HL-60/S4 treated with phorbol 12-myristate 13-acetate at 8.2 ng/mL for 4 days and 3 days (cell line): ENCODE measurements at regions not wholly inside any gene's neighbourhood (a gene's known extent, or its start where the extent isn't known, plus 50 kb on each side); places are given as distances from the start of the nearest gene placed in this dataset.

Experiments
- in situ Hi-C: fragments of 300-500 bp; cut with MboI; formaldehyde crosslinking; loops from 2 replicates; pipeline ENCODE4 v1.15.0; 2022; ENCODE audit warnings: low sequenced_read_pairs

DNA sequence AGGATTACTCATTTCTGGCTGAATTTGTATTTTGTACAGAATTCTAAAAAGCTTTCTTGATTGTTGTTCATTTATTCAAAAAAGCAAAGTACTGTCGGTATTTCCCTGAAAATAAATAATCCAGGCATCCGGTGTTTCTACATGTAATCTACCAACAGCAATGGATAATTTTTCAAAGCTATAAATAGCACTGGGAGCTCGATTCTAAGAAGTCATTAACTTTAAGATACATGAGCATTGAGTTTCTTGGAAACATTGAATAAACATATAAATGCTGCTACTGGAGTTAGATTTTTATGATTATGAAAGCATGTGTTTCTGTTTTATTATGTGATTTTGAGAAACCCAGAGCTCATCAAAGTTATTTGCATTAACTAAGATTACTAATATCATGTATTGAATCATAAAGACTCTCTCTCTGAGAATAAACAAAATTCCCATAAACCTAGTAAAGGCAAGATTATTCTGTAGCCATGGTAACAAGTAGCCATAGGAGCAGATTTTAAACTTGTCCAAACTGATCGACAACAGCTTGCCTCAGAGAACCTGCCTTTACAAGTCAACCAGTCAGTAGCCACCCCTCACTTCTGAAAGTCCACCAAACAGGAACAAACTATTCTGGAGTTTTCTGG, 197.0 kb downstream of the DRD1 start:
- in situ Hi-C loops = no loop called here

GRCh38 chr5:175246242-175246888, 197.6 kb downstream of the DRD1 start:
- in situ Hi-C loops = no loop called here

- in situ Hi-C loops = no loop called here
Measured at GRCh38 chr5:175243441-175243840, 200.5 kb downstream of the DRD1 start.

DNA sequence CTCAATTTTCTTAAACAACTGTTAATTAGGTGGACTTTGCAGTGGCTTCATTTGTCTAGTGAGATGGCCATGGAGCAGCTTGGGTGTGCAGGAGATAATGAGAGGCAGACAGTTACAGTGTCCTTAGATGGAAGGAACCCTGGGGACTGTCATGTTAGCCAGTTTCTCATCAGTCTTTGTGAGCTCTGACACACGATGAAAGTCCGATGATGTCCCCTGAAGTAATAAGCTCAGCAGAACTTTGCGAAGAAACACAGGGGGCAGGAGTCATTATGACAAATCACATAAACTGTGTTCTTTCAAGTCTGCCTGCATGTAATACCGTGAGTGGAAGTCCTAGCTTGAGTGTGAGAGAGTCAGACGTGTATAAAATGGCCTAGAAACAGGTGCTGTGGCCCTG, 201.8 kb downstream of the DRD1 start:
- in situ Hi-C loops = no loop called here

DNA sequence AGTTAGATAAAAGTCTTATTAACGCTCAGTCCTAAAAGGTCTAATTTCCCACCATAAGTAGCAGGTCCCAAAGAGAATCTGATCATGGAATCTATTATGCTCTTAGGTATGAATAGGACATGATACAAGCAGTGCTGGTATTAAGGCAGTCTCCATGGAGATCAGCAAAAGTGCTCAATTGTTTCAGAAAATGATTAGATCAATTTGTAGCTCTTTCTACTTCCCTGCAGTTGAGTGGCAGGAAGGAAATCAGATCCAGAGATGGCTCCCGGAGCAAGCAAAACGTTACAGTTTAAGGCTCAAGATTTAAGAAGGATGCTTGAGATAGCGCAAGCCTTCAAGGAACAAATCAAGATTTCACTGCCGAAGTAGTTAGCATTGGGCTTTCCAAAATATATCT, 205.7 kb downstream of the DRD1 start:
- in situ Hi-C loops = no loop called here

DNA sequence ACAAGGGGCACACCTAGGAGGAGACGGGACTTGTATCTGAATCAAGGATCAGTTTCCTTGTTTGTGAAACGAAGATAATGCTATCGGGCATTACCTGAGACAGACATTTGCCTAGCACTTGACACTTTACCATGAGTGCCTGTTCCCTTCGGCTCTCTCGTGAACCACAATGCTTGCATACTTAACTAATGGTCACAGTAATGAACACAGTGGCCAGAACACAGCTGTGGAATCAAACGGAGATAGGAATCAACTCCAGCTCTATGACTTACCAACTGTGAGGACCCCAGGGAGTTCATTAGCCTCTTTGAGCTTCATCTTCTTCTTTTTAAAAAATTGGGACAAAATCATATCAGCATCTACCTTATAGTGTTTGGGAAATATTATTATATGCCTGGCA, 207.8 kb downstream of the DRD1 start:
- in situ Hi-C loops = no loop called here

DNA sequence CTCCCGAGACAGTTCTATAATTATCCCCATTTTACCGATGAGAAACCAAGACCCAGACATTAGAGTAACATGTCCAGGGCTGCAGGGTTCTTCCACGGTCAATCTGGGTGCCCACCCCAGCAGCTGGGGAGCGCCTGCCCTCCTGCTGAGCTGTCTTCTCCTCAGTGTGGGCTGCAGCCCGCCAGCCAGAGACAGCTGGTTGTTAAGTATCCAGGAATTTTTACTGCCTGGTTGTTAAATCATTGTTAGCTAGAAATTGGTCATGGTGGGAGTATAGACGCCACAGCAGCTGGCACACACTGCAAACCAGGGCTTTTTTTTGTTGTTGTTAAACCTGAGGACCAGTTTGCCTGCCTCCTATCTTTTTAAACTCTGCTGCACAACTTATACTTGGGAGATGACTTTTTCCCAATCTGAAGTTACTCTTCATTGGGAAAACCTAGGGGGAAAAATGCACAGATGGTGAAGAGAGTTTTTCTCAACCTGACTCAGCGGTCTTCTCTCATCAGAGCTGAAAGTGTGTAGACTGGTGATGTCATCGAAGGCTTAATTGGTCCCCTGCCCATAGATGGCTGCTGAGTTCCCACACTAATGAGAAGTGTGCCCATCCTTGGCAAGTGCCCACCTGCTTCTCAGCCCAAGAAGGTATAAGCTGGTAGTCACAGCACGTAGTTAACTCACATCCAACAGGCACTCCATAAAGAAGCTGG, 208.6 kb downstream of the DRD1 start:
- in situ Hi-C loops = no loop called here

DNA sequence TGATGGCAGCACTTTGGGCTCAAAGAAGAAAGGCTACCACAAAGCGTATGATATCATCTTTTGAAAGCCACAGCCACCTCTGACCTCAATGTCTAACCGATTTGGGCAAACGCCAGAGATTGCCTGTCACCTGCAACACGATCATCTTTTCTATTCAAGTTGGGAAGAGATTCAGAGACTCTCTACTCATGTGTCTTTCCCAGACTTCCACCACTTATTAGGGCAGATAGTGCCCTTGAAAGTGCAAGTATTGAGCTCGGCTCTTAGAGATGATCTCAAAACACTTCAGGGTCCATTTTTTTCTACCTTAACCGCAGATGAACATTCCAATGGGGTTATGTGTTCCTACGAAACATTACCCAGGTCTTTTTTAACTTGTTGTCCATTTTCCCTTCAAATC, 213.7 kb downstream of the DRD1 start:
- in situ Hi-C loops = no loop called here

DNA sequence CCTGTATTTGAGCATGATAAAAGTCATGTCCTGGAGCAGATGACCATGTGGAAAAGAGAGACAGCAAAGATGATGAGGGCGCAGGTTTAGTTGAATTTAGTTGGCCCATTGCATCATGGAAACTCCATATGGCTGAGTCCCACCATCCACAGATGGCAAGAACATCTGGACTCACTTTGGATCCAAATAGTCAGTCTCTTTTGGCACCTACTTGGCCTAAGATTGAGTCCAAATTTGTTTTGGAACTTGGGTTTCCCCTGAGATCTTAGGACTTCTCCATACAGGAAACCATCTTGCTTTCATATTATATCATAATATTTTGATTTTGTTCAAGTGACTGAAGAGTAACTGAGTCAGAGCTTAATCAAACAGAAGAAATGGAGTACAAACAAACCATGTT, 217.5 kb downstream of the DRD1 start:
- in situ Hi-C loops = no loop called here

GRCh38 chr5:175223291-175223690, 220.7 kb downstream of the DRD1 start:
- in situ Hi-C loops = no loop called here

DNA sequence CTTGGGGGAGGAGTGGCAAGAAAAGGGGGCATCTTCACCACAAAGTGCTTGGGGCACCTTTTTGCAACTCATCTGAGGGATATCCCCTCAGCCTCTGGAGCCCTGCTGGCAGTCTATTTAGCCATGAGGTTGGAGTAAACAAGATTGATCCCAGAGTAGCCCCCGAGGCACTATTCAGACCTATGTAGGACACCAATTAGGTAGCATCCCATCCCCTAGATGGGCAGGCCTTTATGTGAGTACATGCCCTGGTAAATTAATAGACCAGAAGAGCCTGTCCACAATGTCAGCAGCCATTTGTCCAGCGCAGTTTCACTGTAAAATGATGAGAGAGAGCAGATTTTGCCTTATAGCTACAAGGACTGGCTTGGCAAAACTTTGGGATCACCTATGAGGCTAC, 221.4 kb downstream of the DRD1 start:
- in situ Hi-C loops = no loop called here

DNA sequence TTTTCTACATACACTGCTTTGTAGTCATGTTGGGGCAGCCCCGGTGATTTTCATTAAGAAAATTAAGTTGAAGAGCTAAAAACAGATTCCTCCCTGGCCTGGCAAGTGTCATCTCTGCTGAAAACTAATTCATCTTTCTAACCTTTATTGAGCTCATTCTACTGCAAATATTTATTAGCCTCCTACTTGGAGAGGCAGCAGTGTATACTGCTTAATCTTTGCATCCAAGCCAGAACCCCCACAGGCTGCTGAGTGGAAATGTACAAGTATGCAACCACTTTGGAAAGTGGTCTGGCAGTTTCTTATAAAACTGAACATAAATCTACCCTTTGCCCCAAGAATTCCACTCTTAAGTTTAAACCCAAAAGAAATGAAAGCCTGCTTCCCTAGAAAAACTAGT, 223.4 kb downstream of the DRD1 start:
- in situ Hi-C loops = no loop called here

DNA sequence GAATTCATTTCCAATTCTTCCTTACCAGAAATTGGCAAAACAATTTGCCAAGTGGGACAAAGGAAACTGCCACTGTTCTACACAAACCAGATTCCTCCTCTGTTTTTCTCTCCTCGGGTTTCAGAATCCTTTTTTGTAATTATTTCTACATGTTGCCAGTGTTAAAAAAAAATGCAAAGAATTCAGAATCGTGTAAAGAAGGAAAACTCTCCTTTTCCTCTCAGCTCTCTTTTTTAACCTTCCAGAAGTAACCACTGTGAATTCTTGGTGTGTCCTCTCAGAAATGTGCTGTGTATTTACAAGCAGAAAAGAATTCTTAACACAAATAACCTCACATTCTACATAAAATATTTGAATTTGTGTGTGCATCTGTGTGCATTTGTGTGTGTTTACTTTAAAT, 224.6 kb downstream of the DRD1 start:
- in situ Hi-C loops = no loop called here

GRCh38 chr5:175216991-175217390, 227.0 kb downstream of the DRD1 start:
- in situ Hi-C loops = no loop called here

DNA sequence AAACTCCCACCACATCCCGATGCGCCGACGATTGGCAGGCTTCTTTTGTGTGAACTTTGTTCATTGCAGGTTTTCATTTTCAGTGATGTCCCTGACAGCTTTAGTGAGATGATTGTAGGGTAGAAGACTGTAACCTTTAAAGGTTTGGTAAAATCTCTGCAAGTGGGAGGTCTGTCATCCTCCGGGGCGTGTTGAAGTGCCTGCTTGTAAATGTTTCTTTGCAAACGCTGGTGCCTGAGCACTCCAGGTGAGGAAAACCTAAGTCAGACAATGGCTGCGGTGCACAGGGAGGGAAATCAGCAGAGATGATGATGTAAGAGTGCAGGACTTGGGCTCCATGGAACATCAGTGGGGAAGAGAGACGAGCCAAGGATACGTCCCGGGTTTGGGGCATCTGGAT, 228.1 kb downstream of the DRD1 start:
- in situ Hi-C loops = no loop called here

DNA sequence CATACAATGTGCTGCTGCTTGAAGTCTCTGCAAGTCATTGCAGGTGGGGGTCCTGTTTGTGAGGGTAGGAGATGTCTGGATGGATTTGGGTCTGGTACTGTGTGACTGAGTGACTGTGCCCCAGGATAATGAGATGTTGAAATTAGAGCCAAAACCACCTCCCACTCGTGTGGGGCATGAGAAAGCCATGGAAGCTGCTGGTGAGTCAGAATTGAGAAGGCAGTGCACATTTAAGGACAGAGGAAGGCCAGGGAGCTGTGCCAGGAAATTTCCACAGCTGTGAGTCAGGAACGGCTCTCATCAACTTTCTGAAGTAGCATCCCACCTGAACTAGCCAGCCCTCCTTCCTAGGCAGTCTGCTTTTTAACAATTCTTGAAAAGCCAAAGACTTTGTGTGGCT, 229.8 kb downstream of the DRD1 start:
- in situ Hi-C loops = no loop called here

DNA sequence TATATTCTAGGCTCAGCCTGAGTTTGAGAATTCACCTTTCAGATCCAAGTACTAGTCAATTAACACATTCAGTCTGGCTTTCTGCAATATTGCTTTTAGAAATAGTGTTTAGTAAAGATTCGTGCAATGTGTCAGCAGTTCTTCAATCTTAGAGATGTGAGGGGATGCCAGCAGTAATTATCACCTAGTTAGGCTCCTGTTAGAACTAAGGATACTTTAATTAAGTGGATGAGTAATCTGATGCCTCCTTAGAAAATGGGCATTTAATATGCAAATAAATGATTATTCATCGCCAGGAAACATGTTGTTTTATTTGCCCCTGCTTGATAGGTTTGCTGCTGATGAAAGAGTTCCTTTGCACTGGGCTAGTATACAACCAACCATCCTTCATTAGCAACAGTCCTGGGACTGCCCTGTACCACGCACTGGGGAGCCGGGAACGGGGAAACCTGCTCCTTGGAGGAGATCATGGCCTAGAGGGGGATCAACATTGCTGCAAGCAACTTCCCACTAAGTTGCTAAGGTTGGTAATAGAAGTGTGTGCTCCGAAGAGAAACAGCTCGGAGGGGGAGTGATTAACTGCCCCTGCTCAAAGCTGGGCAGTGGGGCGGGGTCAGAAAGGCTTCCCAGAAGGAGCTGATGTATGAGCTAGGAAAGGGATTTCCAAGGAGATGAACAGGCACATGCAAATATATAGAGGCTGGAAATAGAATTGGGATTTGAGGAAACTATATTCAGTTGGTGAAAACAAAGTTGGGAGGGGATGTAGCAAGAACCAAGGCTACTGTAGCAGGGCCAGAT, 231.8 kb downstream of the DRD1 start:
- in situ Hi-C loops = no loop called here

- in situ Hi-C loops = no loop called here
Measured at GRCh38 chr5:175207321-175208040, 236.5 kb downstream of the DRD1 start.

DNA sequence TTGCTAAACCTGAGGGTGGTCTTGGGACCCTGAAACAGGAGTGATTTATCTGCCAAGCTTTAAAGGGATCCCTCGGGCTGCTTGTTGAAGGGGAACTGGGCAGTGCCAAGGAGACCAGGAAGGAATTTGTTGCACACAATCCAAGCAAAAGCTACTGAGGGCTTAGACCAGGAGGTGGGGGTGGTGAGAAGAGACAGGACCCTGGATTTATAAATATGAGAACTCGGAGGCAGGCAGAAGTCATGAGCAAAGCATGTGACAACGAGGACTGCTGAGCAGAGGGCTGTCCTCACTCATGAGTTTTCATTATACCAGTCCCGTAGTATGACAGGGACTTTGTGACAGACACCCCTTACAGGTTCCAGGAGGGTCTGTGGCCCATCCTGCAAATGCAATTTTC, 237.3 kb downstream of the DRD1 start:
- in situ Hi-C loops = no loop called here

DNA sequence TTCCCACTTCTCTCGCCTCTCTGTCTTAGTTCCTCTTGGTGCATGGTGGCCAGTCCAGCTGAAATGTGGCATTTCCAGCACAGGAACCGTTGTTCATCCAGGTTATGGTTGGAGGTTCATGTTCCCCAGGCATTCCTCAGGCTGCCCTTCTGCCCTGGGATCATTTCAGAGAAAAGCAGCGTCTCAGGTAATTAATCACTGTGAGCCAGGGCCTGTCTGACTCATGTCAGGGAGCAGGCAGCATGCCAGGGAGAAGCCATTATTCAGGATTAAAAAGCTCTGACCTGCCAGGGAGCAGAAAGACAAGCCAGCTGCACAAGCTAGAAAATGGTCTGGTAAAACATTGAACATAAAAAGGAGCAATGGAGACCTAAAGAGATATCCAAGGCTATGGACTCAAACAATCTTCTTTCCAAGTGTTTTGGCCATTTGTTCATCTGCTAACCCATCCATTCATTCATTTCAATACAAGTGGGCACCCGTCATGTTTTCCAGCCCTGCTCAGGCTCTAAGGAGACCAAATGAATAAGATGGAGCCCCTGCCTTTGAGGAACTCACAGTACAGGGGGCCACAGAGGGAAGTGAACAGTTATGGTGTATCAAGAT, 241.4 kb downstream of the DRD1 start:
- in situ Hi-C loops = no loop called here

- in situ Hi-C loops = no loop called here
Measured at GRCh38 chr5:175201393-175201792, 242.6 kb downstream of the DRD1 start.
